ENCODE measurements at regions not wholly inside any gene's neighbourhood (a gene's known extent, or its start where the extent isn't known, plus 50 kb on each side); places are given as distances from the start of the nearest gene placed in this dataset.
"Not testable (repeated sequence)": the region's sequence is repeated elsewhere in the genome, so short reads cannot be mapped to it uniquely, and the experiment has no call there.

DNA sequence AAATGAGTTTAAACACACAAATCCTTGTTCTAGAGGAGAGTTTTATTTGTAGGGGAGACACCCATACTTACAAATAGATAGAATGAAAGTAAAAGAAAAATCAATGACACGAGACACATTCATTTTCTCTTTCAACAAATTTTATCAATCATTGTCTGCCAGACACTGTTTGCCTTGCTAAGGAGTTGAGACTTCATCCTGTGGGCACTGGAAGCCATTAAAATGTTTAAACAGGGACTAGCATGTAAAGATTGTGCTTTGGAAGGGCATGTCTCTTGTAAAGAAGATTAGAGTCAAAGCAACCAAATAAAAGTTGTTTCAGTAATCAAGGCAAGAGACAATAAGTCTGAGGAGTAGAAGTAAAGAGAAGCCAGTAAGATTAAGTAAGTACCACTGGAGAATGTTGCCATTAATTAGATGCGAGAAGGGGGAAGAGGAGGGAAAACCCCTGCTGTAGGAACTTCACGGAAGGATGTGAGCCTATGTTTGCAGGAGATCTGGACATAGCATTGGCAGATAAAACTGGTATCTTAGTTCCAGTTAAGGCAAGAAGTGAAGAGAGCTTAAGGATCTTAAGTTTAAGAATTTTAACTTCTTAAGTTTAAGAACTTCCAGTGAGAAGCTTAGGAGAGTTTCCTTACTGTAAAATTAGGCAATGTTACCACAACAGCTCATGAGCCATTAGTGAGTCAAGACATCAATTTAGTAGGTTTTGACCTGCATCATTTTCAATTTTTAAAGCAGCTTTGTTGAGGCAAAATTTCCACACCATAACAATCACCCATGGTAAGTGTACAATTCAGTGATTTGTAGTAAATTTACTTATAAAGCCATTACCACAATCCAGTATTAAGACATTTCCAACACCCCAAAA lies 117.0 kb upstream of the UST start:
- Histone ChIP-seq H4K8ac (ENCODE audit: low read length) (no peak overlapping the region), H3K23ac (ENCODE audit: low read length in 2 of 2) (no peak overlapping the region), H3K4me3 (ENCODE audit: insufficient read depth in 1 of 2, low read depth in 1 of 2, low read length in 2 of 2) (peak overlapping the region in 1 of 2 experiments; percentile 55), H3K27ac (ENCODE audit: low read length, poor library complexity, severe bottlenecking) (no peak overlapping the region), H3K27me3 (ENCODE audit: control insufficient read depth in 1 of 2, insufficient read depth in 1 of 2, low read length in 2 of 2) (no peaks in the 10 kb centered on the region), H3K4me1 (ENCODE audit: control insufficient read depth, insufficient read depth, low read depth, low read length) (no peaks in the 10 kb centered on the region), H3K9me3 (ENCODE audit: control insufficient read depth, low read length) (no peaks in the 10 kb centered on the region), H3K18ac (ENCODE audit: low read depth in 1 of 2, low read length in 2 of 2) (no peak overlapping the region), H2BK12ac (ENCODE audit: low read length in 2 of 2) (no peak overlapping the region), H2BK15ac (ENCODE audit: low read depth, poor library complexity, severe bottlenecking) (no peak overlapping the region), H3K14ac (ENCODE audit: low read length in 2 of 2) (no peak overlapping the region), H3K4ac (ENCODE audit: low read depth in 1 of 2, low read length in 2 of 2) (no peak overlapping the region), H3K4me2 (ENCODE audit: low read length, poor library complexity, severe bottlenecking) (no peak overlapping the region), H3K79me1 (replicated peaks; ENCODE audit: low read length, poor library complexity, severe bottlenecking) (no peaks in the 10 kb centered on the region), H2BK5ac (ENCODE audit: low read depth, low read length, poor library complexity, severe bottlenecking) (no peak overlapping the region), H2AFZ (ENCODE audit: low read depth, low read length) (no peak overlapping the region), H2BK120ac (ENCODE audit: low read depth, low read length) (no peak overlapping the region), H3K36me3 (ENCODE audit: control insufficient read depth in 1 of 2, insufficient read depth in 2 of 2, low read depth in 1 of 2, low read length in 2 of 2) (no peaks in the 10 kb centered on the region), H3K9ac (ENCODE audit: low read length) (peak overlapping the region; percentile 69), H4K91ac (ENCODE audit: low read length) (no peak overlapping the region), H2AK5ac (ENCODE audit: low read length, severe bottlenecking) (no peak overlapping the region)
- 93% methylated on average over 2 of the region's 3 CpGs for WGBS
- DNase-seq = no peak

DNA sequence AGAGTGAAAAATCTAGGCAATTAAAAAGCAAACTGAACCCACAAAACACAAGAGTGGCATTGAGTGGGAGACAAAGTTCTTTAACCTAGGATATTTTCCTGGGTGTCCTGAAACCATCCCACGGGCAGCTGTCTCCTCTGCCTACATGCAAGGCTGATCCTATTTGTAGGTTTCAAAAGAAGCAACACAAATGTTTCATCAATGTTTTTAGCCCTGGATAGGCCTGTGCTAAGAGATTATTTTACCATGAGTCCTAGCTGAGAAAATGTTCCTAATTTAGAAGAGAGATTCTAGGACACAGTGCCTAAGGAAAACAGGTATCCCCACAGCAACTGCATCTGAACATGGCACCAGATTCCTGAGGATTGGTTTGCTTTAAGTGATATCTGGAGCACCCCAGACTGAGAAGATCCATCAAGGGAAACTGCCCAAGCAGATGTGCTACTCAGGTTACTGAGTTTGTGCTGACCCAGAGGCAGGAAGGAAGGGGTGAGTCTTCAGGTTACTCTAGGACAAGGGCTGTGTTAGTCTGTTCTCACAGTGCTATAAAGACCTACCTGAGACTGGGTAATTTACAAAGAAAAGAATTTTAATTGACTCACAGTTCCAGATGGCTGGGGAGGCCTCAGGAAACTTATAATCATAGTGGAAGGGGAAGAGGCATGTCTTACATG lies 111.6 kb upstream of the UST start:
- Histone ChIP-seq H2BK12ac (ENCODE audit: low read length in 2 of 2) (no peak overlapping the region), H2BK5ac (ENCODE audit: low read depth, low read length, poor library complexity, severe bottlenecking) (no peak overlapping the region), H3K36me3 (ENCODE audit: control insufficient read depth in 1 of 2, insufficient read depth in 2 of 2, low read depth in 1 of 2, low read length in 2 of 2) (no peaks in the 10 kb centered on the region), H3K4me3 (ENCODE audit: insufficient read depth in 1 of 2, low read depth in 1 of 2, low read length in 2 of 2) (no peak overlapping the region), H3K14ac (ENCODE audit: low read length in 2 of 2) (no peak overlapping the region), H3K9me3 (ENCODE audit: control insufficient read depth, low read length) (no peaks in the 10 kb centered on the region), H3K79me1 (replicated peaks; ENCODE audit: low read length, poor library complexity, severe bottlenecking) (no peaks in the 10 kb centered on the region), H3K4me2 (ENCODE audit: low read length, poor library complexity, severe bottlenecking) (no peak overlapping the region), H3K18ac (ENCODE audit: low read depth in 1 of 2, low read length in 2 of 2) (no peak overlapping the region), H2AFZ (ENCODE audit: low read depth, low read length) (no peak overlapping the region), H2BK120ac (ENCODE audit: low read depth, low read length) (no peak overlapping the region), H3K23ac (ENCODE audit: low read length in 2 of 2) (no peak overlapping the region), H3K4ac (ENCODE audit: low read depth in 1 of 2, low read length in 2 of 2) (no peak overlapping the region), H3K27ac (ENCODE audit: low read length, poor library complexity, severe bottlenecking) (no peak overlapping the region), H2BK15ac (ENCODE audit: low read depth, poor library complexity, severe bottlenecking) (no peak overlapping the region), H3K9ac (ENCODE audit: low read length) (no peak overlapping the region), H3K4me1 (ENCODE audit: control insufficient read depth, insufficient read depth, low read depth, low read length) (no peaks in the 10 kb centered on the region), H4K8ac (ENCODE audit: low read length) (no peak overlapping the region), H4K91ac (ENCODE audit: low read length) (no peak overlapping the region), H2AK5ac (ENCODE audit: low read length, severe bottlenecking) (no peak overlapping the region), H3K27me3 (ENCODE audit: control insufficient read depth in 1 of 2, insufficient read depth in 1 of 2, low read length in 2 of 2) (no peaks in the 10 kb centered on the region)
- no peak for DNase-seq
- WGBS = 100% methylated on average over 1 of the region's 1 CpG

DNA sequence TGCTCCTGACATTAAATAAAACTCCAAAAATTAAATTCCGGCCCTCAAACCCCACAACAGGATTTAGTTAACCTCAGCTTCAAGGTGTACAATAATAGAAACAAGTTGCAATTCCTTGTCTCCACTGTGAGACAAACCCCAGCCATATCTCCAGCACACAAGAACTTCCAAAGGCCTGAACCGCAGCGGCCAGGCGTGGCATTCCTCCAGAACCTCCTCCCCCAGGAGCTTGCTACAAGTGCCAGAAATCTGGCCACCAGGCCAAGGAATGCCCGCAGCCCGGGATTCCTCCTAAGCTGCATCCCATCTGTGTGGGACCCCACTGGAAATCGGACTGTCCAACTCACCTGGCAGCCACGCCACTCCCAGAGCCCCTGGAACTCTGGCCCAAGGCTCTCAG lies 105.0 kb upstream of the UST start:
- not testable (repeated sequence) for H3K14ac ChIP-seq (ENCODE audit: low read length in 2 of 2); H3K23ac ChIP-seq (ENCODE audit: low read length in 2 of 2); H2AK5ac ChIP-seq (ENCODE audit: low read length, severe bottlenecking); H3K18ac ChIP-seq (ENCODE audit: low read depth in 1 of 2, low read length in 2 of 2); H3K9me3 ChIP-seq (ENCODE audit: control insufficient read depth, low read length); H3K27ac ChIP-seq (ENCODE audit: low read length, poor library complexity, severe bottlenecking); H2BK15ac ChIP-seq (ENCODE audit: low read depth, poor library complexity, severe bottlenecking); H3K4me3 ChIP-seq (ENCODE audit: insufficient read depth in 1 of 2, low read depth in 1 of 2, low read length in 2 of 2); H3K27me3 ChIP-seq (ENCODE audit: control insufficient read depth in 1 of 2, insufficient read depth in 1 of 2, low read length in 2 of 2); H2BK12ac ChIP-seq (ENCODE audit: low read length in 2 of 2); H3K4me2 ChIP-seq (ENCODE audit: low read length, poor library complexity, severe bottlenecking); H3K79me1 ChIP-seq (replicated peaks; ENCODE audit: low read length, poor library complexity, severe bottlenecking); H3K9ac ChIP-seq (ENCODE audit: low read length); H2BK120ac ChIP-seq (ENCODE audit: low read depth, low read length); H2AFZ ChIP-seq (ENCODE audit: low read depth, low read length); H3K4ac ChIP-seq (ENCODE audit: low read depth in 1 of 2, low read length in 2 of 2); H3K4me1 ChIP-seq (ENCODE audit: control insufficient read depth, insufficient read depth, low read depth, low read length); H4K8ac ChIP-seq (ENCODE audit: low read length); H2BK5ac ChIP-seq (ENCODE audit: low read depth, low read length, poor library complexity, severe bottlenecking); H4K91ac ChIP-seq (ENCODE audit: low read length); H3K36me3 ChIP-seq (ENCODE audit: control insufficient read depth in 1 of 2, insufficient read depth in 2 of 2, low read depth in 1 of 2, low read length in 2 of 2); DNase-seq
- WGBS = 93% methylated on average over 8 of the region's 8 CpGs

DNA sequence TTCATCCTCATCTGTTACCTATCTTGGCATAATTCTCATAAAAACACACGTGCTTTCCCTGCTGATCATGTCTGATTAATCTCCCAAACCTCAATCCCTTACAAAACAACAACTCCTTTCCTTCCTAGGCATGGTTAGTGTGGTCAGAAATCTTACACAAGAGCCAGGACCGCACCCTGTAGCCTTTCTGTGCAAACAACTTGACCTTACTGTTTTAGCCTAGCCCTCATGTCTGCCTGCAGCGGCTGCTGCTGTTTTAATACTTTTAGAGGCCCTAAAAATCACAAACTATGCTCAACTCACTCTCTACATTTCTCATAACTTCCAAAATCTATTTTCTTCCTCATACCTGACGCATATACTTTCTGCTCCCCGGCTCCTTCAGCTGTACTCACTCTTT lies 103.6 kb upstream of the UST start:
- not testable (repeated sequence) for H2BK120ac ChIP-seq (ENCODE audit: low read depth, low read length); H2BK15ac ChIP-seq (ENCODE audit: low read depth, poor library complexity, severe bottlenecking); H3K4me2 ChIP-seq (ENCODE audit: low read length, poor library complexity, severe bottlenecking); H4K8ac ChIP-seq (ENCODE audit: low read length); H2BK5ac ChIP-seq (ENCODE audit: low read depth, low read length, poor library complexity, severe bottlenecking); H3K23ac ChIP-seq (ENCODE audit: low read length in 2 of 2); H3K14ac ChIP-seq (ENCODE audit: low read length in 2 of 2); H2BK12ac ChIP-seq (ENCODE audit: low read length in 2 of 2); H3K9ac ChIP-seq (ENCODE audit: low read length); H4K91ac ChIP-seq (ENCODE audit: low read length); H3K27me3 ChIP-seq (ENCODE audit: control insufficient read depth in 1 of 2, insufficient read depth in 1 of 2, low read length in 2 of 2); H2AK5ac ChIP-seq (ENCODE audit: low read length, severe bottlenecking); H3K4me3 ChIP-seq (ENCODE audit: insufficient read depth in 1 of 2, low read depth in 1 of 2, low read length in 2 of 2); DNase-seq; H3K4ac ChIP-seq (ENCODE audit: low read depth in 1 of 2, low read length in 2 of 2); H3K79me1 ChIP-seq (replicated peaks; ENCODE audit: low read length, poor library complexity, severe bottlenecking); H3K27ac ChIP-seq (ENCODE audit: low read length, poor library complexity, severe bottlenecking); H3K9me3 ChIP-seq (ENCODE audit: control insufficient read depth, low read length); H3K36me3 ChIP-seq (ENCODE audit: control insufficient read depth in 1 of 2, insufficient read depth in 2 of 2, low read depth in 1 of 2, low read length in 2 of 2); H3K4me1 ChIP-seq (ENCODE audit: control insufficient read depth, insufficient read depth, low read depth, low read length); H3K18ac ChIP-seq (ENCODE audit: low read depth in 1 of 2, low read length in 2 of 2); H2AFZ ChIP-seq (ENCODE audit: low read depth, low read length)
- 87% methylated on average over 5 of the region's 5 CpGs for WGBS

Data from mesenchymal stem cell (in vitro differentiated cells and primary cell).